ENCODE measurements at regions not wholly inside any gene's neighbourhood (a gene's known extent, or its start where the extent isn't known, plus 50 kb on each side); places are given as distances from the start of the nearest gene placed in this dataset.

DNA sequence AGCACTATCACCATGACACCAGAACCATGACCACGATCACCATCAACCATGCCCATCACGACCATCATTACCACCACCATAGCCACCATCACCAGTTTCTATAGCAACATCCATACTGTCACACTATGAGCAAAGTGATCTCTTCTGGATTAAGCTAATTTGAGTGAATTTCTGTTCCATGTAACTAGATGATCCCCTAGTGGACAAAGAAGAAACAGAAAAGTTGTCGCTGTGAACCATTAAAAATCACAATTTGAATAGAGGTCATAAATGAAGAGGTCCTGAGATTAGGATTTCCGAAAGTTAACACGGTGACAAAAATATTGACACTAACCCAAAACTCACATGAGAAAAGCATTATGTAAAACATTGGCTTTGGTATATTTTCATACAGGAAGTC is 77.6 kb downstream of the CLRN3 start:
- TF ChIP-seq, protein P1, sequence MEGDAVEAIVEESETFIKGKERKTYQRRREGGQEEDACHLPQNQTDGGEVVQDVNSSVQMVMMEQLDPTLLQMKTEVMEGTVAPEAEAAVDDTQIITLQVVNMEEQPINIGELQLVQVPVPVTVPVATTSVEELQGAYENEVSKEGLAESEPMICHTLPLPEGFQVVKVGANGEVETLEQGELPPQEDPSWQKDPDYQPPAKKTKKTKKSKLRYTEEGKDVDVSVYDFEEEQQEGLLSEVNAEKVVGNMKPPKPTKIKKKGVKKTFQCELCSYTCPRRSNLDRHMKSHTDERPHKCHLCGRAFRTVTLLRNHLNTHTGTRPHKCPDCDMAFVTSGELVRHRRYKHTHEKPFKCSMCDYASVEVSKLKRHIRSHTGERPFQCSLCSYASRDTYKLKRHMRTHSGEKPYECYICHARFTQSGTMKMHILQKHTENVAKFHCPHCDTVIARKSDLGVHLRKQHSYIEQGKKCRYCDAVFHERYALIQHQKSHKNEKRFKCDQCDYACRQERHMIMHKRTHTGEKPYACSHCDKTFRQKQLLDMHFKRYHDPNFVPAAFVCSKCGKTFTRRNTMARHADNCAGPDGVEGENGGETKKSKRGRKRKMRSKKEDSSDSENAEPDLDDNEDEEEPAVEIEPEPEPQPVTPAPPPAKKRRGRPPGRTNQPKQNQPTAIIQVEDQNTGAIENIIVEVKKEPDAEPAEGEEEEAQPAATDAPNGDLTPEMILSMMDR (IDR thresholded peaks at IDR 0.05; ENCODE audit: low read length), result peak; percentile 39
- no peak for TF ChIP-seq EZH2phosphoT487 (IDR thresholded peaks at IDR 0.05; ENCODE audit: low read length)
- TF ChIP-seq EZH2 (optimal IDR thresholded peaks at IDR 0.05; ENCODE audit: low read depth, low read length), result no peak

All from MM.1S (cell line).